ENCODE measurements at regions not wholly inside any gene's neighbourhood (a gene's known extent, or its start where the extent isn't known, plus 50 kb on each side); places are given as distances from the start of the nearest gene placed in this dataset.

GRCh38 chr2:236747426-236747825 lies 177.8 kb downstream of the ACKR3 start (continued):
- TF ChIP-seq ZNF281 (CRISPR knock-in tag; IDR thresholded peaks at IDR 0.05): no peak
- TF ChIP-seq ZNF532 (CRISPR knock-in tag; IDR thresholded peaks at IDR 0.05; ENCODE audit: borderline replicate concordance): no peak

GRCh38 chr2:236747925-236748324 lies 178.3 kb downstream of the ACKR3 start:
- Mint-ChIP-seq H3K4me3 (no peak overlapping the region), H3K4me1 (peaks cover 37% of the 10 kb centered on the region), H3K27me3 (ENCODE audit: low read depth) (no peaks in the 10 kb centered on the region; the same call in 1 of the 2 replicates), H3K27ac (no peak overlapping the region), H3K9me3 (no peaks in the 10 kb centered on the region), H3K36me3 (no peaks in the 10 kb centered on the region)
- ATAC-seq: no peak
- CTCF ChIA-PET: no interaction called here
- POLR2A ChIA-PET: no interaction called here
- TF ChIP-seq ETV6 (CRISPR knock-in tag; IDR thresholded peaks at IDR 0.05) (no peak), ATF6 (CRISPR knock-in tag; IDR thresholded peaks at IDR 0.05) (no peak), USF1 (CRISPR knock-in tag; IDR thresholded peaks at IDR 0.05) (no peak), STAT6 (CRISPR knock-in tag; conservative IDR thresholded peaks at IDR 0.05; ENCODE audit: low read depth) (no peak), ZNF138 (CRISPR knock-in tag; conservative IDR thresholded peaks at IDR 0.05) (no peak), FOXP4 (CRISPR knock-in tag; IDR thresholded peaks at IDR 0.05) (no peak), NFATC4 (CRISPR knock-in tag; IDR thresholded peaks at IDR 0.05) (no peak), TCF7 (CRISPR knock-in tag; IDR thresholded peaks at IDR 0.05; ENCODE audit: low read depth) (no peak), GABPB1 (CRISPR knock-in tag; IDR thresholded peaks at IDR 0.05) (no peak), FOXP1 (CRISPR knock-in tag; IDR thresholded peaks at IDR 0.05; ENCODE audit: borderline replicate concordance) (no peak), ERG (CRISPR knock-in tag; IDR thresholded peaks at IDR 0.05) (no peak), MYBL2 (CRISPR knock-in tag; IDR thresholded peaks at IDR 0.05) (no peak), SMAD4 (CRISPR knock-in tag; IDR thresholded peaks at IDR 0.05) (no peak), FOXJ3 (CRISPR knock-in tag; IDR thresholded peaks at IDR 0.05; ENCODE audit: borderline replicate concordance) (no peak), SOX15 (CRISPR knock-in tag; IDR thresholded peaks at IDR 0.05) (no peak)
- no peak for DNase-seq (ENCODE audit: low spot score)
